ENCODE measurements at regions not wholly inside any gene's neighbourhood (a gene's known extent, or its start where the extent isn't known, plus 50 kb on each side); places are given as distances from the start of the nearest gene placed in this dataset.

GRCh38 chr1:55313903-55314302, 98.7 kb upstream of the USP24 start:
- H3K27ac ChIP-seq (ENCODE audit: low read depth in 2 of 2, low read length in 2 of 2): no peak overlapping the region
- H3K9me3 ChIP-seq (ENCODE audit: control insufficient read depth in 2 of 3, insufficient read depth in 1 of 3, low read length in 3 of 3): no peaks in the 10 kb centered on the region
- H3K4me1 ChIP-seq (ENCODE audit: control insufficient read depth in 2 of 3, insufficient read depth in 2 of 3, low read depth in 1 of 3, low read length in 3 of 3): peaks cover 0 to 3% (median 0%) of the 10 kb centered on the region in 3 donors
- no peak overlapping the region for H3K9ac ChIP-seq (ENCODE audit: low read length in 3 of 3)
- FAIRE-seq: no peak
- H3K36me3 ChIP-seq (ENCODE audit: control insufficient read depth in 2 of 3, insufficient read depth in 3 of 3, low read length in 3 of 3): no peaks in the 10 kb centered on the region
- no peaks in the 10 kb centered on the region for H3K27me3 ChIP-seq (ENCODE audit: control insufficient read depth, insufficient read depth, low read length)
- intact Hi-C loops (cut with DNase I): no loop called here
- TF ChIP-seq, protein P1, sequence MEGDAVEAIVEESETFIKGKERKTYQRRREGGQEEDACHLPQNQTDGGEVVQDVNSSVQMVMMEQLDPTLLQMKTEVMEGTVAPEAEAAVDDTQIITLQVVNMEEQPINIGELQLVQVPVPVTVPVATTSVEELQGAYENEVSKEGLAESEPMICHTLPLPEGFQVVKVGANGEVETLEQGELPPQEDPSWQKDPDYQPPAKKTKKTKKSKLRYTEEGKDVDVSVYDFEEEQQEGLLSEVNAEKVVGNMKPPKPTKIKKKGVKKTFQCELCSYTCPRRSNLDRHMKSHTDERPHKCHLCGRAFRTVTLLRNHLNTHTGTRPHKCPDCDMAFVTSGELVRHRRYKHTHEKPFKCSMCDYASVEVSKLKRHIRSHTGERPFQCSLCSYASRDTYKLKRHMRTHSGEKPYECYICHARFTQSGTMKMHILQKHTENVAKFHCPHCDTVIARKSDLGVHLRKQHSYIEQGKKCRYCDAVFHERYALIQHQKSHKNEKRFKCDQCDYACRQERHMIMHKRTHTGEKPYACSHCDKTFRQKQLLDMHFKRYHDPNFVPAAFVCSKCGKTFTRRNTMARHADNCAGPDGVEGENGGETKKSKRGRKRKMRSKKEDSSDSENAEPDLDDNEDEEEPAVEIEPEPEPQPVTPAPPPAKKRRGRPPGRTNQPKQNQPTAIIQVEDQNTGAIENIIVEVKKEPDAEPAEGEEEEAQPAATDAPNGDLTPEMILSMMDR (IDR thresholded peaks at IDR 0.05; ENCODE audit: borderline replicate concordance, extremely low read depth, insufficient read depth): no peak
- no peak overlapping the region for H3K4me3 ChIP-seq (ENCODE audit: low read length in 3 of 3)
- no peak for DNase-seq

DNA sequence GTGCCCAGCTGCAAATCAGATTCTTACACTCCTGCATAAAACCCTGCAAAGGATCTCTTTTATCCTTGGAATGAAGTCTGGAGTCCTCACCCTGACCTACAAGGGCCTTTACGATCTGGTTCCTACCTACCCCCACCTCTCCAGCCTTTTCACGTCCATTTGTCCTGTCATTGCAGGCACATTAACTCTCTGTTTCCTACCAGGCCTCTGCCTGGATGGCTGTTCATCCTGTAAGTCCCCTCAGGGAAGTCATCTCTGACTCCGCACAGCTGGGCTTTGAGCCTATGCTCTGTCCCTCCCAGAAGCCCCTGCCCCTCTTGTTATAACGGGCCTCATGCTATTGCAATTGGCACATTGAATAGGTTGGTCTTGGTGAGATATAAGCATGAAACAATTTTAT, 96.8 kb upstream of the USP24 start:
- Histone ChIP-seq H3K36me3 (ENCODE audit: control insufficient read depth in 2 of 3, insufficient read depth in 3 of 3, low read length in 3 of 3) (no peaks in the 10 kb centered on the region), H3K9me3 (ENCODE audit: control insufficient read depth in 2 of 3, insufficient read depth in 1 of 3, low read length in 3 of 3) (no peaks in the 10 kb centered on the region), H3K27me3 (ENCODE audit: control insufficient read depth, insufficient read depth, low read length) (no peaks in the 10 kb centered on the region), H3K4me3 (ENCODE audit: low read length in 3 of 3) (no peak overlapping the region), H3K9ac (ENCODE audit: low read length in 3 of 3) (no peak overlapping the region), H3K27ac (ENCODE audit: low read depth in 2 of 2, low read length in 2 of 2) (no peak overlapping the region), H3K4me1 (ENCODE audit: control insufficient read depth in 2 of 3, insufficient read depth in 2 of 3, low read depth in 1 of 3, low read length in 3 of 3) (no peaks in the 10 kb centered on the region)
- no peak for FAIRE-seq
- TF ChIP-seq, protein P1 (IDR thresholded peaks at IDR 0.05; ENCODE audit: borderline replicate concordance, extremely low read depth, insufficient read depth): no peak
- intact Hi-C loops (cut with DNase I): no loop called here
- DNase-seq: no peak

GRCh38 chr1:55311057-55311641, 96.0 kb upstream of the USP24 start:
- no peaks in the 10 kb centered on the region for H3K36me3 ChIP-seq (ENCODE audit: control insufficient read depth in 2 of 3, insufficient read depth in 3 of 3, low read length in 3 of 3)
- H3K4me1 ChIP-seq (ENCODE audit: control insufficient read depth in 2 of 3, insufficient read depth in 2 of 3, low read depth in 1 of 3, low read length in 3 of 3): no peaks in the 10 kb centered on the region
- FAIRE-seq: no peak
- no peak overlapping the region for H3K9ac ChIP-seq (ENCODE audit: low read length in 3 of 3)
- no peak overlapping the region for H3K4me3 ChIP-seq (ENCODE audit: low read length in 3 of 3)
- no peaks in the 10 kb centered on the region for H3K9me3 ChIP-seq (ENCODE audit: control insufficient read depth in 2 of 3, insufficient read depth in 1 of 3, low read length in 3 of 3)
- no peak for DNase-seq
- intact Hi-C loops (cut with DNase I): no loop called here
- H3K27me3 ChIP-seq (ENCODE audit: control insufficient read depth, insufficient read depth, low read length): no peaks in the 10 kb centered on the region
- no peak overlapping the region for H3K27ac ChIP-seq (ENCODE audit: low read depth in 2 of 2, low read length in 2 of 2)
- TF ChIP-seq, protein P1 (IDR thresholded peaks at IDR 0.05; ENCODE audit: borderline replicate concordance, extremely low read depth, insufficient read depth): no peak

GRCh38 chr1:55310505-55310971, 95.4 kb upstream of the USP24 start:
- no peaks in the 10 kb centered on the region for H3K27me3 ChIP-seq (ENCODE audit: control insufficient read depth, insufficient read depth, low read length)
- H3K9ac ChIP-seq (ENCODE audit: low read length in 3 of 3): no peak overlapping the region
- intact Hi-C loops (cut with DNase I): no loop called here
- TF ChIP-seq, protein P1 (IDR thresholded peaks at IDR 0.05; ENCODE audit: borderline replicate concordance, extremely low read depth, insufficient read depth): no peak
- DNase-seq (peak in 1 of 5 donors; percentile 6), FAIRE-seq (no peak)
- H3K4me3 ChIP-seq (ENCODE audit: low read length in 3 of 3): no peak overlapping the region
- no peak overlapping the region for H3K27ac ChIP-seq (ENCODE audit: low read depth in 2 of 2, low read length in 2 of 2)
- no peaks in the 10 kb centered on the region for H3K4me1 ChIP-seq (ENCODE audit: control insufficient read depth in 2 of 3, insufficient read depth in 2 of 3, low read depth in 1 of 3, low read length in 3 of 3)
- no peaks in the 10 kb centered on the region for H3K9me3 ChIP-seq (ENCODE audit: control insufficient read depth in 2 of 3, insufficient read depth in 1 of 3, low read length in 3 of 3)
- no peaks in the 10 kb centered on the region for H3K36me3 ChIP-seq (ENCODE audit: control insufficient read depth in 2 of 3, insufficient read depth in 3 of 3, low read length in 3 of 3)

Data from kidney (tissue), 13 donors.